ENCODE measurements at regions not wholly inside any gene's neighbourhood (a gene's known extent, or its start where the extent isn't known, plus 50 kb on each side); places are given as distances from the start of the nearest gene placed in this dataset.

GRCh38 chr11:44466531-44467205, 98.8 kb upstream of the CD82 start:
- ATAC-seq (ENCODE audit: low read depth): no peak
- ChIA-PET POLR2A (no interaction called here), CTCF (no interaction called here)
- Histone ChIP-seq H3K4me2 (replicated peaks; ENCODE audit: low read depth, low read length, poor library complexity, severe bottlenecking) (no peak overlapping the region), H3K36me3 (replicated peaks in 1 of 2; ENCODE audit: control extremely low read depth in 1 of 2, control insufficient read depth in 1 of 2, extremely low read depth in 1 of 2, insufficient read depth in 2 of 2, low read length in 1 of 2) (no peaks in the 10 kb centered on the region), H2AFZ (ENCODE audit: insufficient read depth, low read depth, low read length, poor library complexity, severe bottlenecking) (no peak overlapping the region), H3K27ac (ENCODE audit: low read length in 2 of 2) (no peak overlapping the region), H3K79me2 (ENCODE audit: control insufficient read depth, insufficient read depth, low read length) (no peaks in the 10 kb centered on the region), H4K20me1 (ENCODE audit: control insufficient read depth, insufficient read depth, low read length, poor library complexity, severe bottlenecking) (no peaks in the 10 kb centered on the region), H3K4me1 (ENCODE audit: control insufficient read depth in 2 of 2, insufficient read depth in 2 of 2, low read length in 2 of 2) (no peaks in the 10 kb centered on the region), H3K9me3 (ENCODE audit: control extremely low read depth in 1 of 3, control insufficient read depth in 2 of 3, insufficient read depth in 1 of 3, low read length in 2 of 3) (peaks cover 0 to 19% (median 0%) of the 10 kb centered on the region in 3 donors), H3K27me3 (replicated peaks in 1 of 4; ENCODE audit: control extremely low read depth in 1 of 4, control insufficient read depth in 3 of 4, insufficient read depth in 4 of 4, low read length in 3 of 4) (peaks cover 0 to 10% (median 0%) of the 10 kb centered on the region in 4 experiments), H3K9ac (ENCODE audit: low read length) (no peak overlapping the region), H3K4me3 (ENCODE audit: control extremely low read depth in 1 of 5, extremely low read depth in 1 of 5, insufficient read depth in 1 of 5, low read depth in 2 of 5, low read length in 4 of 5) (no peak overlapping the region)
- 90% methylated on average over 24 of the region's 24 CpGs for WGBS (ENCODE audit: insufficient coverage)
- Mint-ChIP-seq H3K9me3 (ENCODE audit: insufficient read depth) (no peaks in the 10 kb centered on the region), H3K4me3 (no peak overlapping the region), H3K27me3 (peaks cover 21% of the 10 kb centered on the region), H3K27ac (no peak overlapping the region), H3K4me1 (no peaks in the 10 kb centered on the region)
- TF ChIP-seq CTCF (IDR thresholded peaks at IDR 0.05): no peak
- TF ChIP-seq EZH2 (IDR thresholded peaks at IDR 0.05; ENCODE audit: borderline replicate concordance, insufficient read depth, low read depth, low read length, poor library complexity, severe bottlenecking): no peak
- intact Hi-C loops (cut with micrococcal nuclease): no loop called here
- no peak for DNase-seq

GRCh38 chr11:44467413-44467812, 98.0 kb upstream of the CD82 start:
- no peak overlapping the region for H3K4me3 Mint-ChIP-seq
- intact Hi-C loops (cut with micrococcal nuclease): no loop called here
- Histone ChIP-seq H3K27ac (ENCODE audit: low read length in 2 of 2) (no peak overlapping the region), H3K27me3 (replicated peaks in 1 of 4; ENCODE audit: control extremely low read depth in 1 of 4, control insufficient read depth in 3 of 4, insufficient read depth in 4 of 4, low read length in 3 of 4) (peaks cover 0 to 10% (median 0%) of the 10 kb centered on the region in 4 experiments), H3K4me1 (ENCODE audit: control insufficient read depth in 2 of 2, insufficient read depth in 2 of 2, low read length in 2 of 2) (no peaks in the 10 kb centered on the region), H3K9ac (ENCODE audit: low read length) (no peak overlapping the region), H3K4me2 (replicated peaks; ENCODE audit: low read depth, low read length, poor library complexity, severe bottlenecking) (no peak overlapping the region), H3K9me3 (ENCODE audit: control extremely low read depth in 1 of 3, control insufficient read depth in 2 of 3, insufficient read depth in 1 of 3, low read length in 2 of 3) (peaks cover 0 to 19% (median 0%) of the 10 kb centered on the region in 3 donors), H2AFZ (ENCODE audit: insufficient read depth, low read depth, low read length, poor library complexity, severe bottlenecking) (no peak overlapping the region), H4K20me1 (ENCODE audit: control insufficient read depth, insufficient read depth, low read length, poor library complexity, severe bottlenecking) (no peaks in the 10 kb centered on the region), H3K4me3 (ENCODE audit: control extremely low read depth in 1 of 5, extremely low read depth in 1 of 5, insufficient read depth in 1 of 5, low read depth in 2 of 5, low read length in 4 of 5) (no peak overlapping the region), H3K36me3 (replicated peaks in 1 of 2; ENCODE audit: control extremely low read depth in 1 of 2, control insufficient read depth in 1 of 2, extremely low read depth in 1 of 2, insufficient read depth in 2 of 2, low read length in 1 of 2) (no peaks in the 10 kb centered on the region), H3K79me2 (ENCODE audit: control insufficient read depth, insufficient read depth, low read length) (no peaks in the 10 kb centered on the region)
- WGBS (ENCODE audit: insufficient coverage): 69% methylated on average over 1 of the region's 1 CpG
- TF ChIP-seq CTCF (IDR thresholded peaks at IDR 0.05) (no peak), EZH2 (IDR thresholded peaks at IDR 0.05; ENCODE audit: borderline replicate concordance, insufficient read depth, low read depth, low read length, poor library complexity, severe bottlenecking) (no peak)
- DNase-seq (no peak), ATAC-seq (ENCODE audit: low read depth) (no peak)
- H3K9me3 Mint-ChIP-seq (ENCODE audit: insufficient read depth): no peaks in the 10 kb centered on the region
- no peak overlapping the region for H3K27ac Mint-ChIP-seq
- ChIA-PET CTCF (no interaction called here), POLR2A (no interaction called here)
- H3K4me1 Mint-ChIP-seq: no peaks in the 10 kb centered on the region
- H3K27me3 Mint-ChIP-seq: peaks cover 24% of the 10 kb centered on the region
